Stimulated activated CD4-positive, alpha-beta T cell treated with anti-CD3 and anti-CD28 coated beads, Interleukin-15, amount 100 ng/mL, for 48 hours (primary cell): ENCODE measurements at regions not wholly inside any gene's neighbourhood (a gene's known extent, or its start where the extent isn't known, plus 50 kb on each side); places are given as distances from the start of the nearest gene placed in this dataset.

Experiments
- DNase-seq, 2 donors: peaks; one replicate each; pipeline ENCODE4 v3.0.0-alpha.2; 2020; ENCODE audit warnings: low read depth in 2 of 2

GRCh38 chr2:120587997-120588336 lies 147.7 kb upstream of the GLI2 start:
- DNase-seq, result no peak

GRCh38 chr2:120589771-120590608 lies 145.7 kb upstream of the GLI2 start:
- DNase-seq, result no peak

- no peak for DNase-seq
Measured at GRCh38 chr2:120590841-120591240, 144.8 kb upstream of the GLI2 start.

- DNase-seq, result no peak
Measured at GRCh38 chr2:120591572-120591971, 144.1 kb upstream of the GLI2 start.

- no peak for DNase-seq
Measured at GRCh38 chr2:120592084-120592483, 143.6 kb upstream of the GLI2 start.

- DNase-seq, result no peak
Measured at GRCh38 chr2:120593921-120594686, 141.6 kb upstream of the GLI2 start.

- DNase-seq, result no peak
Measured at GRCh38 chr2:120594856-120595685, 140.6 kb upstream of the GLI2 start.

GRCh38 chr2:120595739-120596138 lies 139.9 kb upstream of the GLI2 start:
- no peak for DNase-seq

- DNase-seq, result no peak
Measured at GRCh38 chr2:120596191-120596811, 139.4 kb upstream of the GLI2 start.

- DNase-seq, result no peak
Measured at GRCh38 chr2:120596990-120597594, 138.6 kb upstream of the GLI2 start.

GRCh38 chr2:120597595-120598193 lies 138.0 kb upstream of the GLI2 start:
- DNase-seq, result no peak

- no peak for DNase-seq
Measured at GRCh38 chr2:120598416-120598815, 137.3 kb upstream of the GLI2 start.

GRCh38 chr2:120599072-120599471 lies 136.6 kb upstream of the GLI2 start:
- DNase-seq, result no peak

- no peak for DNase-seq
Measured at GRCh38 chr2:120599656-120600055, 136.0 kb upstream of the GLI2 start.

- no peak for DNase-seq
Measured at GRCh38 chr2:120600335-120600734, 135.3 kb upstream of the GLI2 start.

GRCh38 chr2:120600786-120601185 lies 134.9 kb upstream of the GLI2 start:
- no peak for DNase-seq

- DNase-seq, result no peak
Measured at GRCh38 chr2:120601566-120601965, 134.1 kb upstream of the GLI2 start.

GRCh38 chr2:120602251-120602650 lies 133.4 kb upstream of the GLI2 start:
- DNase-seq, result no peak

- DNase-seq, result no peak
Measured at GRCh38 chr2:120604767-120605166, 130.9 kb upstream of the GLI2 start.

- DNase-seq, result no peak
Measured at GRCh38 chr2:120605231-120605935, 130.3 kb upstream of the GLI2 start.
